ENCODE measurements at regions not wholly inside any gene's neighbourhood (a gene's known extent, or its start where the extent isn't known, plus 50 kb on each side); places are given as distances from the start of the nearest gene placed in this dataset.

DNA sequence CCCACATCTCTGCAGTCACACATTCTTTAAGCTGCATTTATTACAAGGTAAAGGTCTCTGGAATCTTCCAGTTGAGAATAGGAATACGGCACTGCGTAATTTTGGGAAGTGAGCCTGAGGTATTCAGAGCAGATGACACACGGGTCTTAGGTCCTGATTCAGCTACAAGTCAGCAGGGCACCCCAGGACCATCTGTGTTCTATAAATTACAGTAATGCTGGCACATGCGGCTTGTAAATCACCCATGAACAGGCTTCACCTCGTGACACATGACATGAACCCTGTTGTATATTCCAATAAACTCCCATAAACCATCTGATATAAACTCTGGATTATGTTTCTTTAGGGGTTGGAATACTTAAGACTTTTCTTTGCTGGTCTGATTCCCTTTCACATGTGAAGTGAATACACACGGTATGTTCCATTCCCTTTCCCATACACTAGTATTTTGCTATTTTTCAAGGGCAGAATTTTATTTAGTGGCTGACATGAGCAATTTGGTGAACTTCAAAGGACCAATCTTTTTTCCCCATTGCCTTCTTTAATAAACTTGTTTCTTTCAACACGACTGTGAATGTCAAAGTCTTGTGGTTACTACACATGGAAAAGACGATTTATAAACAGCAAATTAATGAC, 298.6 kb downstream of the MEIS1 start:
- TF ChIP-seq TEAD4 (IDR thresholded peaks at IDR 0.05) (no peak), ZBTB7A (IDR thresholded peaks at IDR 0.05; ENCODE audit: low read depth) (no peak), TCF12 (IDR thresholded peaks at IDR 0.05; ENCODE audit: low read depth) (no peak), CEBPB (IDR thresholded peaks at IDR 0.05) (no peak), TAF1 (IDR thresholded peaks at IDR 0.05; ENCODE audit: low read depth) (no peak), FOXM1 (IDR thresholded peaks at IDR 0.05; ENCODE audit: borderline replicate concordance, low read depth) (no peak), CREB1 (IDR thresholded peaks at IDR 0.05; ENCODE audit: low read depth) (no peak), RAD21 (IDR thresholded peaks at IDR 0.05; ENCODE audit: low read depth) (no peak), YY1 (IDR thresholded peaks at IDR 0.05; ENCODE audit: low read depth) (no peak)
- TF ChIP-seq, protein P1, sequence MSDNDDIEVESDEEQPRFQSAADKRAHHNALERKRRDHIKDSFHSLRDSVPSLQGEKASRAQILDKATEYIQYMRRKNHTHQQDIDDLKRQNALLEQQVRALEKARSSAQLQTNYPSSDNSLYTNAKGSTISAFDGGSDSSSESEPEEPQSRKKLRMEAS (IDR thresholded peaks at IDR 0.05), result no peak
- TF ChIP-seq, protein P2, sequence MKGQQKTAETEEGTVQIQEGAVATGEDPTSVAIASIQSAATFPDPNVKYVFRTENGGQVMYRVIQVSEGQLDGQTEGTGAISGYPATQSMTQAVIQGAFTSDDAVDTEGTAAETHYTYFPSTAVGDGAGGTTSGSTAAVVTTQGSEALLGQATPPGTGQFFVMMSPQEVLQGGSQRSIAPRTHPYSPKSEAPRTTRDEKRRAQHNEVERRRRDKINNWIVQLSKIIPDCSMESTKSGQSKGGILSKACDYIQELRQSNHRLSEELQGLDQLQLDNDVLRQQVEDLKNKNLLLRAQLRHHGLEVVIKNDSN (IDR thresholded peaks at IDR 0.05), result no peak
- TF ChIP-seq, protein P3, sequence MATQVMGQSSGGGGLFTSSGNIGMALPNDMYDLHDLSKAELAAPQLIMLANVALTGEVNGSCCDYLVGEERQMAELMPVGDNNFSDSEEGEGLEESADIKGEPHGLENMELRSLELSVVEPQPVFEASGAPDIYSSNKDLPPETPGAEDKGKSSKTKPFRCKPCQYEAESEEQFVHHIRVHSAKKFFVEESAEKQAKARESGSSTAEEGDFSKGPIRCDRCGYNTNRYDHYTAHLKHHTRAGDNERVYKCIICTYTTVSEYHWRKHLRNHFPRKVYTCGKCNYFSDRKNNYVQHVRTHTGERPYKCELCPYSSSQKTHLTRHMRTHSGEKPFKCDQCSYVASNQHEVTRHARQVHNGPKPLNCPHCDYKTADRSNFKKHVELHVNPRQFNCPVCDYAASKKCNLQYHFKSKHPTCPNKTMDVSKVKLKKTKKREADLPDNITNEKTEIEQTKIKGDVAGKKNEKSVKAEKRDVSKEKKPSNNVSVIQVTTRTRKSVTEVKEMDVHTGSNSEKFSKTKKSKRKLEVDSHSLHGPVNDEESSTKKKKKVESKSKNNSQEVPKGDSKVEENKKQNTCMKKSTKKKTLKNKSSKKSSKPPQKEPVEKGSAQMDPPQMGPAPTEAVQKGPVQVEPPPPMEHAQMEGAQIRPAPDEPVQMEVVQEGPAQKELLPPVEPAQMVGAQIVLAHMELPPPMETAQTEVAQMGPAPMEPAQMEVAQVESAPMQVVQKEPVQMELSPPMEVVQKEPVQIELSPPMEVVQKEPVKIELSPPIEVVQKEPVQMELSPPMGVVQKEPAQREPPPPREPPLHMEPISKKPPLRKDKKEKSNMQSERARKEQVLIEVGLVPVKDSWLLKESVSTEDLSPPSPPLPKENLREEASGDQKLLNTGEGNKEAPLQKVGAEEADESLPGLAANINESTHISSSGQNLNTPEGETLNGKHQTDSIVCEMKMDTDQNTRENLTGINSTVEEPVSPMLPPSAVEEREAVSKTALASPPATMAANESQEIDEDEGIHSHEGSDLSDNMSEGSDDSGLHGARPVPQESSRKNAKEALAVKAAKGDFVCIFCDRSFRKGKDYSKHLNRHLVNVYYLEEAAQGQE (IDR thresholded peaks at IDR 0.05; ENCODE audit: low read depth), result no peak

DNA sequence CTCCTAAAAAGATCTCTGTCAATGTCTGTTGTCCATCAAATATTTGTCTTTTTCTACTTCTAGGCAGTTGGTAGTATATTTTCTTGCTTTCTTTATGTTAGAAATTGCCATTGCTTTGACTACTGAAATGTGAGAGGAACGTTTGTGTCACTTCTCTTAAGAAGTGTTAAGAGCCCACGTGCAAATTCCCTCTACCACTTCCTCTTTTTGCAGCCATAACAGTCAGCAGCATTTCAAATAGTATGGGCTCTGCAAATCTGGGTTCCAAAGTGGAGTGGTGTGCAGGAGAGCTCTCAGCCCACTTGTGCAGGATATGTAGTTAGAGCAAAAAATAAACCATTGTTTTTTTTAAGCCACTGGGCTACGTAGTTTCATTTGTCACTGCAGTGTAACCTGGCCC, 314.0 kb downstream of the MEIS1 start:
- TF ChIP-seq CEBPB (IDR thresholded peaks at IDR 0.05), result no peak

DNA sequence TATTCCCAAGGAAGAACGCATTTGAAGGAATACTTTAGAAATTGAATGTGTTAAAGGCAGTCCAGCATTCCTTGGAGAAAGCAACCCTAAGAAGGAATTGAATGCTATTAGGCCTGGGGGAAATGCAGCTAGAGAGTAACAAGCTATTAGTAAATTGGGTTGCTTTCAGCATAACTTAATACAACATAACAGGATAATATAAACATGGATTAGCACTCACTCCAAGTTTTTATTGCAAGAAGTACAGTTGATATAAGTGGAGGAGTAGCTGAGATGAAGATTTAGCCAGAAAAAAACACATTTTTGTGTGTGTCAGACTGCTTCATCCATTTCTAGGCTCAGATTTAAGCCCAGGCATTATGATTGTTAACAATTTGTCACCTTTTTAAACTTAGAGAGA, 314.6 kb downstream of the MEIS1 start:
- TF ChIP-seq ZBTB7A (IDR thresholded peaks at IDR 0.05; ENCODE audit: low read depth) (no peak), YY1 (IDR thresholded peaks at IDR 0.05; ENCODE audit: low read depth) (no peak), TAF1 (IDR thresholded peaks at IDR 0.05; ENCODE audit: low read depth) (no peak), TCF12 (IDR thresholded peaks at IDR 0.05; ENCODE audit: low read depth) (no peak), NFIC (IDR thresholded peaks at IDR 0.05) (no peak)
- TF ChIP-seq, protein P3 (IDR thresholded peaks at IDR 0.05; ENCODE audit: low read depth), result no peak
- TF ChIP-seq, protein P2 (IDR thresholded peaks at IDR 0.05), result no peak

DNA sequence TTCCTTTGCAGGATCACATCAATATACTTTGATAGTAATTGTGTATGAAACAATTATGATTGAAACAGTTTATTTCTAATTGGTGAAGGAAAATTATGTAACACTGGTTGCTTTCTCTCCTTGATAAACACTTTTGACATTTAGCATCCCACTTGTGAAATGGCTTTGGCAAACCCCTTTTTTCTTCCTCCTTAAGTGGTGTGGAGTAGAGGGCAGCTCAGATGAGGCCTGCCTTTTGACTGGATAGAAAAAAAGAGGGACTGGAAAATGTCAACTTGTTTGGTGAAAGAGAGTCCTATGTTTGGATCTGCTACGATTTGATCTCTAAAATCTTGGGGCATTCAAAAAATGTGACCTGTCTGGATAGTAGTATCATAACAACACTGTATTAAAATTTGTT, 318.3 kb downstream of the MEIS1 start:
- no peak for TF ChIP-seq NFIC (IDR thresholded peaks at IDR 0.05)
- no peak for TF ChIP-seq EGR1 (IDR thresholded peaks at IDR 0.05)
- no peak for TF ChIP-seq TCF12 (IDR thresholded peaks at IDR 0.05; ENCODE audit: low read depth)
- no peak for TF ChIP-seq YY1 (IDR thresholded peaks at IDR 0.05; ENCODE audit: low read depth)
- TF ChIP-seq CEBPB (IDR thresholded peaks at IDR 0.05), result no peak
- no peak for TF ChIP-seq ZBTB7A (IDR thresholded peaks at IDR 0.05; ENCODE audit: low read depth)

DNA sequence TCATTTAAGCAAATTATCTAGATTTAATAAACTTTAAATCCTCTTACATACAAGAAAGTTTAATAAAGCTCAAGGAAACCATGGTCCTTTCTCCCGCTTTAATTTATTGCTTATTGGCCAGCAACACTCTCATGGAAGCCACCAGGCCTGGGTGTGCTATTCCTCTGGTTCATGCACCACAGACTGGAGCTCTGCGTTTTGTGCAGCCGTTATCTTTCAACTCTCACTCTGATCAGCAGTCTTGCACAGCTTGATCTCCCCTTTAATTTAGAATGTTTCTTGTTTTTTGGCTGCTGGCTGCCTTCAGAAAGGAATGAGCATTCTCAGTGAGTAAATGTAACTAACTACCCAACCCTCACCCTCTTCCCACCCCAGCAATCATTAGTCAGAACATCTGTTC, 318.7 kb downstream of the MEIS1 start:
- TF ChIP-seq CREB1 (IDR thresholded peaks at IDR 0.05; ENCODE audit: low read depth), result no peak
- TF ChIP-seq, protein P3 (IDR thresholded peaks at IDR 0.05; ENCODE audit: low read depth), result no peak
- no peak for TF ChIP-seq YY1 (IDR thresholded peaks at IDR 0.05; ENCODE audit: low read depth)
- TF ChIP-seq CEBPB (IDR thresholded peaks at IDR 0.05), result no peak
- no peak for TF ChIP-seq NFIC (IDR thresholded peaks at IDR 0.05)
- no peak for TF ChIP-seq FOXM1 (IDR thresholded peaks at IDR 0.05; ENCODE audit: borderline replicate concordance, low read depth)
- TF ChIP-seq ZBTB7A (IDR thresholded peaks at IDR 0.05; ENCODE audit: low read depth), result no peak
- TF ChIP-seq, protein P1 (IDR thresholded peaks at IDR 0.05), result no peak
- no peak for TF ChIP-seq EP300 (IDR thresholded peaks at IDR 0.05; ENCODE audit: borderline replicate concordance)
- TF ChIP-seq, protein P2 (IDR thresholded peaks at IDR 0.05), result no peak
- TF ChIP-seq RAD21 (IDR thresholded peaks at IDR 0.05; ENCODE audit: low read depth), result no peak
- TF ChIP-seq EGR1 (IDR thresholded peaks at IDR 0.05), result no peak
- no peak for TF ChIP-seq TAF1 (IDR thresholded peaks at IDR 0.05; ENCODE audit: low read depth)
- no peak for TF ChIP-seq TEAD4 (IDR thresholded peaks at IDR 0.05)
- TF ChIP-seq TCF12 (IDR thresholded peaks at IDR 0.05; ENCODE audit: low read depth), result no peak

Data from Ishikawa (cell line).